ENCODE measurements at regions not wholly inside any gene's neighbourhood (a gene's known extent, or its start where the extent isn't known, plus 50 kb on each side); places are given as distances from the start of the nearest gene placed in this dataset.

DNA sequence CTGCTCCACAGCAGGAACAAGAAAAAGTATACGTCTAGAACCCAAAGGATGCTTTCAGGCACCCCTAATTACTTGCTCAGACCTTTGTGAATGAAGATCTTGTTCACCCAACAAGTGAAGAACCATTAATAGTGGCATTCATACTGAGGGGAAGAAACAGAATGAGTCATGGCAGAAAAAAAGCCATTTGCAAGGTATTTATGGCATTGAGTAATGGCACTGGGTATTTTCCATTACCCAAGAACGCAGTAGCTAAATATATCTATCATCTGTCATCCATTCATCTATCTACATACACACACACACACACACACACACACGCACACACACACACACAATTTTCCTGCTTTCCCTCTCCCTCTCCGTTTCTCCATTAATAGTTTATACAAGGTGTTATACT lies 56.4 kb upstream of the XIRP2 start:
- Histone ChIP-seq H3K4me1 (replicated peaks in 1 of 2) (no peaks in the 10 kb centered on the region), H3K4me3 (no peak overlapping the region), H3K27ac (no peak overlapping the region)
- 0 to 90% (median 51%) methylated on average over 1 to 4 of the region's 4 CpGs; no CpG with 5 or more reads in 2 of the 10 experiments for WGBS, 10 experiments
- peak in 6 of 8 experiments; percentile 42 to 91 (median 78) for ATAC-seq (replicated peaks in 6 of 8)
- in situ Hi-C loops (cut with MboI; ENCODE audit: low pct_unique_long_range_greater_than_20kb in 2 of 9, low sequenced_read_pairs in 9 of 9, unreplicated experiment in 9 of 9), result no loop called here

- H3K27ac ChIP-seq, result no peak overlapping the region
- no peak for ATAC-seq (replicated peaks in 6 of 8)
- no peak overlapping the region for H3K4me3 ChIP-seq
- H3K4me1 ChIP-seq (replicated peaks in 1 of 2), result no peaks in the 10 kb centered on the region
- in situ Hi-C loops (cut with MboI; ENCODE audit: low pct_unique_long_range_greater_than_20kb in 2 of 9, low sequenced_read_pairs in 9 of 9, unreplicated experiment in 9 of 9), result no loop called here
These were observed 62.4 kb upstream of the XIRP2 start for GRCh38 chr2:166825914-166826313.

DNA sequence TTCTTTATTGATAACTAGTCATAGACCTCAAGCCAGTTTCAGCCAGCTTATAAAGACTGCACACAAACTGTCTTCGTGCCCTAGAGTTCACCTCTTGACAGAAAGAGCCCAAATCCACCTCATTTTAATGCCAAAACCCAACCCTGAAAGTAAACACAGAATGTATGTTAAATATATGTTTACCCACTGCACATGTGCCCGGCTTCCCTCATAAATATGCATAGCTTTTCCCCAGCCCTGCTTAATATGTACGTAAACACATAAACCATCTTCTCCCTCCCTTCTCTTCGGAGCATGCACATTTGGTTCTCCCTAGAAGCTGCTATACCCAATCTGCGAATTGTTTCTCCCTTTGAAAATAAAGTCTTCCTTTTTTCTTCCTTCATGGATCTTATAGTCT lies 73.9 kb upstream of the XIRP2 start:
- H3K4me3 ChIP-seq, result no peak overlapping the region
- no peak overlapping the region for H3K27ac ChIP-seq
- 5 to 100% (median 60%) methylated on average over 1 to 5 of the region's 5 CpGs for WGBS, 10 experiments
- no peaks in the 10 kb centered on the region for H3K4me1 ChIP-seq (replicated peaks in 1 of 2)
- peak in 1 of 8 experiments; percentile 99 for ATAC-seq (replicated peaks in 6 of 8)
- in situ Hi-C loops (cut with MboI; ENCODE audit: low pct_unique_long_range_greater_than_20kb in 2 of 9, low sequenced_read_pairs in 9 of 9, unreplicated experiment in 9 of 9), result no loop called here

GRCh38 chr2:166812166-166812891 lies 76.0 kb upstream of the XIRP2 start:
- ATAC-seq (replicated peaks in 6 of 8), result no peak
- Histone ChIP-seq H3K27ac (no peak overlapping the region), H3K4me1 (replicated peaks in 1 of 2) (no peaks in the 10 kb centered on the region), H3K4me3 (no peak overlapping the region)
- WGBS, 10 experiments, result 3 to 92% (median 76%) methylated on average over 1 to 5 of the region's 5 CpGs
- in situ Hi-C loops (cut with MboI; ENCODE audit: low pct_unique_long_range_greater_than_20kb in 2 of 9, low sequenced_read_pairs in 9 of 9, unreplicated experiment in 9 of 9), result no loop called here

GRCh38 chr2:166805753-166806152 lies 82.5 kb upstream of the XIRP2 start:
- ATAC-seq (replicated peaks in 6 of 8), result no peak
- in situ Hi-C loops (cut with MboI; ENCODE audit: low pct_unique_long_range_greater_than_20kb in 2 of 9, low sequenced_read_pairs in 9 of 9, unreplicated experiment in 9 of 9), result no loop called here
- 40 to 100% (median 86%) methylated on average over 1 to 2 of the region's 2 CpGs; no CpG with 5 or more reads in 3 of the 10 experiments for WGBS, 10 experiments
- Histone ChIP-seq H3K4me1 (replicated peaks in 1 of 2) (peaks cover 0 to 4% of the 10 kb centered on the region in 2 donors), H3K27ac (no peak overlapping the region), H3K4me3 (no peak overlapping the region)

- Histone ChIP-seq H3K4me1 (replicated peaks in 1 of 2) (peaks cover 0 to 4% of the 10 kb centered on the region in 2 donors), H3K4me3 (no peak overlapping the region), H3K27ac (no peak overlapping the region)
- in situ Hi-C loops (cut with MboI; ENCODE audit: low pct_unique_long_range_greater_than_20kb in 2 of 9, low sequenced_read_pairs in 9 of 9, unreplicated experiment in 9 of 9), result no loop called here
- 3 to 100% (median 50%) methylated on average over 1 to 6 of the region's 6 CpGs for WGBS, 10 experiments
- peak in 1 of 8 experiments; percentile 14 for ATAC-seq (replicated peaks in 6 of 8)
These were observed 84.8 kb upstream of the XIRP2 start for GRCh38 chr2:166803373-166804000.

DNA sequence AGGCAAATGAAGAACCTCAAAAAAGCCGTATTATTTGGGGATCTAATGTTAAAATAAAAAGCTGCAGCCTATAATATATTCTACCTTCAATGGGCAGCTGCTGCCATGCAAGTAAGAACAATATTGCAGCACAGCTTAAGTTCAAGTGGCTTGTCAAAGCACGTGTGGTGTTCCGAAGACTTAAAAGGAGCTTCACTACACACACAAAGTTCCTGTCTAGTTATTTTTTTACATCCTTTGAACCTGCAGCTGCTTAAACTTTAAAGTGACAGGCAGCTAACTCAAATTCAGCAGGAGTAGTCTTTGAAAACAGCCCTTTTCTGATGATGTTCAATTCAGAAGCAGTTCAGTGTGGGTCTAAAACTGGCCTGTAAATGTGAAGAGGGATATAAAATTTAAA lies 85.8 kb upstream of the XIRP2 start:
- H3K4me1 ChIP-seq (replicated peaks in 1 of 2), result peaks cover 0 to 4% of the 10 kb centered on the region in 2 donors
- WGBS, 10 experiments, result 5 to 100% (median 57%) methylated on average over 1 to 3 of the region's 3 CpGs; no CpG with 5 or more reads in 4 of the 10 experiments
- no peak for ATAC-seq (replicated peaks in 6 of 8)
- no peak overlapping the region for H3K4me3 ChIP-seq
- in situ Hi-C loops (cut with MboI; ENCODE audit: low pct_unique_long_range_greater_than_20kb in 2 of 9, low sequenced_read_pairs in 9 of 9, unreplicated experiment in 9 of 9), result no loop called here
- H3K27ac ChIP-seq, result no peak overlapping the region

DNA sequence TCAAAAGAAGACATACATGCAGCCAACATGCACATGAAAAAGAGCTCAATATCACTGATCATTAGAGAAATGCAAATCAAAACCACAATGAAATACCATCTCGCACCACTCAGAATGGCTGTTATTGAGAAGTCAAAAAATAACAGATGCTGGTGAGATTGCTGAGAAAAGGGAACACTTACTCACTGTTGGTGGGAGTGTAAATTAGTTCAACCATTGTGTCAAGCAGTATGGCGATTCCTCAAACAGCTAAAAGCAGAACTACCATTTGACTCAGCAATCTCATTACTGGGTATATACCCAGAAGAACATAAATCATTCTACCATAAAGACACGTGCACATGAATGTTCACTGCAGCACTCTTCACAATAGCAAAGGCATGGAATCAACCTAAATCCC lies 95.5 kb upstream of the XIRP2 start:
- no peak overlapping the region for H3K27ac ChIP-seq
- H3K4me3 ChIP-seq, result no peak overlapping the region
- WGBS, 10 experiments, result 8 to 100% (median 70%) methylated on average over 1 to 3 of the region's 3 CpGs; no CpG with 5 or more reads in 2 of the 10 experiments
- no peaks in the 10 kb centered on the region for H3K4me1 ChIP-seq (replicated peaks in 1 of 2)
- no peak for ATAC-seq (replicated peaks in 6 of 8)
- in situ Hi-C loops (cut with MboI; ENCODE audit: low pct_unique_long_range_greater_than_20kb in 2 of 9, low sequenced_read_pairs in 9 of 9, unreplicated experiment in 9 of 9), result no loop called here

DNA sequence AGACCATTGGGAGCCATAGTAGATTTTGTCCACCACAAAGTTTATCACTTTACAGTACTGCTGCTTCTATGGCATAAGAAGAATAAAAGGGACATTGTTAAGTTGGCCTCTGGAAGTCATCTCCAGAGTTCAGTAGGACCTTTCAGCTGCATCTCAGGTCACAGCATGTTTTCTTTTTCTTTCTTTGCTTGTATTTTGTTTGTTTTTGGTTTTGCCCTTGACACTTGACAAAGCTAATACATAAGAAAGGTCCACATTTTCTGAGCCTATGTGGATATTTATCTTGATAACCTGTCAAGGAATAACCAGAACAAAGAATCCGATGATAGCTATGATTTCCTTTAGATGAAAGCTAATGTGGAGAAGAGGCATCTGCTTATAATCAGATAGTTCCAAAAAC lies 101.6 kb upstream of the XIRP2 start:
- Histone ChIP-seq H3K27ac (no peak overlapping the region), H3K4me1 (replicated peaks in 1 of 2) (no peaks in the 10 kb centered on the region), H3K4me3 (no peak overlapping the region)
- 0 to 100% (median 88%) methylated on average over 1 of the region's 1 CpG; no CpG with 5 or more reads in 3 of the 10 experiments for WGBS, 10 experiments
- in situ Hi-C loops (cut with MboI; ENCODE audit: low pct_unique_long_range_greater_than_20kb in 2 of 9, low sequenced_read_pairs in 9 of 9, unreplicated experiment in 9 of 9), result no loop called here
- ATAC-seq (replicated peaks in 6 of 8), result no peak

DNA sequence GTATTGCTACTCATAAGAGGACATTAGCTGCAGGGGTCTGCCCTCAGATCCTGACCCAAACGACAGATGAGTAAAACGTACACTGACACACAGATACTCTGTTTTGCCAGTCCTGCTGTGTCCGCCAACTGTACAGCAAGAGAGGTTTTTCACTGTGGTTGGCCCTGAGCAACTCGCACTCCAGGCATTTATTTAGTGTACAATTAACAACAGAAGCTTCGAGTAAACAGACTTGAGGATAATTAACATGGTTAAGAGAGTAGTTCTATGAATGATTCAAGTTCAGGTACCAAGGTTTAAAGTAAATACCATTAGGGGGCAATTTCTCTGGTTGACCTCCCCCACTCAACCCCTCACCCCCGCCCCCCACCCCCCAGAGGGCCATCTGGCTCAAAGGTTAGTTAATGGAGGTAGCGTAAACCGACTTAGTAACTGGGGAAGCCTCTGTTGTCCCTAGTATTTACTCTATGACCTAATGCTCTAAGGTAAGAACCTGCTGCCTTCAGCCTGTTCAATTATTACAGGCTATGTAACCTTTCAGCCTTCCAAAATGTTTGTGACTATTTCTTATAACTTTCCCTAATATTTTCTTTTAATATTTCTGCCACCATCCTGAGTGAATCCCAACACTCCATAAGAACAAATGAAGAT lies 103.9 kb upstream of the XIRP2 start:
- Histone ChIP-seq H3K27ac (no peak overlapping the region), H3K4me1 (replicated peaks in 1 of 2) (peaks cover 0 to 2% of the 10 kb centered on the region in 2 donors), H3K4me3 (no peak overlapping the region)
- 0 to 100% (median 76%) methylated on average over 1 to 6 of the region's 8 CpGs; no CpG with 5 or more reads in 2 of the 10 experiments for WGBS, 10 experiments
- no peak for ATAC-seq (replicated peaks in 6 of 8)
- in situ Hi-C loops (cut with MboI; ENCODE audit: low pct_unique_long_range_greater_than_20kb in 2 of 9, low sequenced_read_pairs in 9 of 9, unreplicated experiment in 9 of 9), result no loop called here

DNA sequence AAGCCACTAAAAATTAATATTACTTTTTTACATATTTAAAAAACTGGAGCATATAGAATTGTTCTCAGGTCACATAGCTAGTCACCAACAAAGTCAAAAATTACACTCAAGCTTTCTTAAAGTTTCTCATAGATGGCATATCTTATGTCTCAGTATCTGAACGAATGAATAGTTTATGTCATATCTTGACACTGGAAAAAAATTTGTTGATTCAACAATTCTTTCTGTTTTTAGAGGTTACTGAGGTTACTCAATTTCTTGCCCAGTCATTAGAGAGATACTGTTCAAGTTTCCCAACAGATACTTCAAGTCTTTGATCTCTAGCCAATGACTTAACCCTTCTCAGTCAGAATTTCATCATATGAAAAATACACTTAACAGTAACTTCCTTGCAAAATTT lies 113.1 kb upstream of the XIRP2 start:
- ATAC-seq (replicated peaks in 6 of 8), result no peak
- in situ Hi-C loops (cut with MboI; ENCODE audit: low pct_unique_long_range_greater_than_20kb in 2 of 9, low sequenced_read_pairs in 9 of 9, unreplicated experiment in 9 of 9), result no loop called here
- H3K27ac ChIP-seq, result no peak overlapping the region
- 0 to 100% (median 88%) methylated on average over 1 of the region's 1 CpG; no CpG with 5 or more reads in 3 of the 10 experiments for WGBS, 10 experiments
- H3K4me1 ChIP-seq (replicated peaks in 1 of 2), result peaks cover 0 to 5% of the 10 kb centered on the region in 2 donors
- H3K4me3 ChIP-seq, result no peak overlapping the region

DNA sequence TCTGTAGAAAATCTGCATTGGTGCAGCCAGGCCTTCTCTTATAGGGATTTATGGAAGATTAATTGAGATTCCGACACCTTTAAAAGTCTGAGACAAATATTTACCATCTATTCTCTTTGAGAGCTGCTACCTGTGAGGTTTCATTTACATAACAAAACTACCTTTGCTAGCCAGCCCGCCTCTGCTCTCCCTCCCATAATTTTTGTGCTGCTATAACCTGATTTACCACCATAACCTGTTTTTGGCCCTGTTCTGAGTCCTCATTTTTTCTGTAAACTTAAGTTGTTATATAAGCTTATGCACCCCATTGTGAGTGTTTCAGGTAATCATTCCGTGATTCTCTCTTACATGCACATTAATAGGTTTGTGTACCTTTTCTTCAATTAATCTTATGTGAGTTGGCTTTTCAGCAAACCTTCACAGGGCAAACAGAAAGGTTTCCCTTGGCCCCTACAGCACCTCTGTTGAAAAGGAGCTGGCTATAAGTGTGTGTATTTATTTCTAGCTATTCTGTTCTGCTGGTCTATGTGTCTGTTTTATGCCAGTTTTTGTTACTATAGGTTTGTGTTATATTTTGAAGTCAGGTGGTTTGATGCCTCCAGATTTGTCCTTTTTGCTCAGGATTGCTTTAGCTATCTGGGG lies 114.9 kb upstream of the XIRP2 start:
- no peak for ATAC-seq (replicated peaks in 6 of 8)
- Histone ChIP-seq H3K27ac (no peak overlapping the region), H3K4me3 (no peak overlapping the region), H3K4me1 (replicated peaks in 1 of 2) (no peaks in the 10 kb centered on the region)
- in situ Hi-C loops (cut with MboI; ENCODE audit: low pct_unique_long_range_greater_than_20kb in 2 of 9, low sequenced_read_pairs in 9 of 9, unreplicated experiment in 9 of 9), result no loop called here
- 0 to 52% (median 40%) methylated on average over 1 to 3 of the region's 3 CpGs; no CpG with 5 or more reads in 1 of the 10 experiments for WGBS, 10 experiments
